A549 (cell line): ENCODE measurements at regions not wholly inside any gene's neighbourhood (a gene's known extent, or its start where the extent isn't known, plus 50 kb on each side); places are given as distances from the start of the nearest gene placed in this dataset.

Experiments
- ATAC-seq, 2 experiments: fragments of 200-7000 bp in 1 of 2; fragments of >200 bp in 1 of 2; cut with Nextera tagmentation in 1 of 2; cut with Tn5 transposase in 1 of 2; 3 replicates each; pipeline versions ENCODE4 v1.8.0 to v1.9.1; 2018 to 2020; ENCODE audit warnings: mild to moderate bottlenecking in 1 of 2, moderate library complexity in 1 of 2
- CTCF ChIA-PET: fragments of 300-600 bp; sonication (Branson Sonifier 250); formaldehyde crosslinking; extraction: SDS; loops from one replicate; lab custom pipeline; 2021; ENCODE audit warnings: antibody characterized with exemption, inconsistent platforms; lab: Yijun Ruan, JAX
- POLR2A ChIA-PET: fragments of 350-600 bp; formaldehyde crosslinking; extraction: SDS; loops from one replicate; lab custom pipeline; 2021; ENCODE audit warnings: antibody characterized with exemption, inconsistent platforms; lab: Yijun Ruan, JAX
- DNase-seq, 2 experiments: peaks; one replicate each; pipeline versions ENCODE4 v3.0.0 to v3.0.0-alpha.2; 2011 to 2016; ENCODE audit warnings: low read depth in 1 of 2, low spot score in 1 of 2
- FAIRE-seq: peaks from 2 replicates; lab custom pipeline; 2011; peaks lifted over from hg19 to GRCh38; lab: Jason Lieb, UNC
- H3K27ac ChIP-seq, 2 experiments: fragments of >200 bp; sonication (Bioruptor Twin); formaldehyde crosslinking; 3 replicates each; pipeline ENCODE4 v1.5.1; 2016 to 2017
- H3K4me1 ChIP-seq: fragments of >200 bp; sonication (Bioruptor Twin); formaldehyde crosslinking; 3 replicates; pipeline ENCODE4 v1.6.1; 2016
- H3K4me2 ChIP-seq: fragments of >200 bp; sonication (Bioruptor Twin); formaldehyde crosslinking; 3 replicates; pipeline ENCODE4 v1.6.1; 2016
- H3K4me3 ChIP-seq: fragments of >200 bp; sonication (Bioruptor Twin); formaldehyde crosslinking; 3 replicates; pipeline ENCODE4 v1.5.1; 2016
- H3K9me3 ChIP-seq: fragments of >200 bp; sonication (Bioruptor Twin); formaldehyde crosslinking; 3 replicates; pipeline ENCODE4 v1.6.1; 2016
- BHLHE40 ChIP-seq: IDR thresholded peaks from 2 replicates; pipeline ENCODE4 v1.6.1; 2012; ENCODE audit warnings: low read depth, low read length, inconsistent platforms
- CEBPB ChIP-seq, 2 experiments: fragments of >200 bp in 1 of 2; sonication (Bioruptor Twin) in 1 of 2; formaldehyde crosslinking in 1 of 2; IDR thresholded peaks; 2 replicates each; pipeline ENCODE4 v1.6.1; 2012 to 2016
- CHD2 ChIP-seq: fragments of 150-350 bp; IDR thresholded peaks from 2 replicates; pipeline ENCODE4 v1.6.1; 2014; ENCODE audit warnings: low read length; ENCODE audit not compliant: partially characterized antibody
- EHMT2 ChIP-seq: fragments of 200-600 bp; sonication (generic); IDR thresholded peaks from 2 replicates; pipeline ENCODE4 v1.6.1; 2016; ENCODE audit warnings: antibody characterized with exemption, low read depth, mild to moderate bottlenecking, moderate library complexity
- ESRRA ChIP-seq: fragments of 150-350 bp; IDR thresholded peaks from 2 replicates; pipeline ENCODE4 v1.6.1; 2014; ENCODE audit warnings: mild to moderate bottlenecking, low read length, borderline replicate concordance
- FOSL2 ChIP-seq, 2 experiments: fragments of 450-650 bp in 1 of 2; fragments of >200 bp in 1 of 2; sonication (Bioruptor Twin) in 1 of 2; formaldehyde crosslinking; IDR thresholded peaks; 2 replicates each; pipeline versions ENCODE4 v1.5.0 to v1.6.1; 2016 to 2020; ENCODE audit warnings: mild to moderate bottlenecking in 1 of 2, moderate library complexity in 1 of 2
- GATA3 ChIP-seq: IDR thresholded peaks from 2 replicates; pipeline ENCODE4 v1.6.1; 2012; ENCODE audit warnings: borderline replicate concordance
- HOXA7 ChIP-seq: fragments of 250-450 bp; sonication (Bioruptor Pico); IDR thresholded peaks from 2 replicates; pipeline ENCODE4 v1.5.0; 2020; ENCODE audit warnings: mild to moderate bottlenecking, moderate library complexity
- HOXB13 ChIP-seq: fragments of 250-450 bp; sonication (Bioruptor Pico); IDR thresholded peaks from 2 replicates; pipeline ENCODE4 v1.5.0; 2020; ENCODE audit warnings: low read depth, mild to moderate bottlenecking, moderate library complexity
- HOXB5 ChIP-seq: fragments of 250-450 bp; sonication (Bioruptor Pico); IDR thresholded peaks from 2 replicates; pipeline ENCODE4 v1.5.0; 2020; ENCODE audit warnings: mild to moderate bottlenecking, moderate library complexity
- MAZ ChIP-seq: fragments of 150-350 bp; IDR thresholded peaks from 2 replicates; pipeline ENCODE4 v1.6.1; 2014; ENCODE audit warnings: antibody characterized with exemption, low read depth, low read length, borderline replicate concordance
- NR3C1 ChIP-seq: fragments of >200 bp; sonication (Bioruptor Twin); formaldehyde crosslinking; IDR thresholded peaks from 3 replicates; pipeline ENCODE4 v1.6.1; 2017
- PBX3 ChIP-seq: IDR thresholded peaks from 2 replicates; pipeline ENCODE4 v1.6.1; 2012
- PHF8 ChIP-seq: fragments of 200-600 bp; sonication (generic); IDR thresholded peaks from 2 replicates; pipeline ENCODE4 v1.6.1; 2016; ENCODE audit warnings: low read depth, mild to moderate bottlenecking, antibody characterized with exemption, moderate library complexity, borderline replicate concordance
- POLR2AphosphoS2 ChIP-seq: conservative IDR thresholded peaks from 2 replicates; pipeline ENCODE4 v1.6.1; 2012; ENCODE audit warnings: low read length, improper control_type of control experiment, inconsistent platforms
- RNF2 ChIP-seq: fragments of 200-600 bp; sonication (generic); IDR thresholded peaks from 2 replicates; pipeline ENCODE4 v1.6.1; 2016; ENCODE audit warnings: low read depth, mild to moderate bottlenecking, antibody characterized with exemption, moderate library complexity, borderline replicate concordance
- TFCP2L1 ChIP-seq: fragments of 250-450 bp; sonication (Bioruptor Pico); IDR thresholded peaks from 2 replicates; pipeline ENCODE4 v1.5.0; 2021; ENCODE audit warnings: mild to moderate bottlenecking
- ZC3H11A ChIP-seq: fragments of 450-650 bp; IDR thresholded peaks from 2 replicates; pipeline ENCODE4 v1.6.1; 2014; ENCODE audit warnings: antibody characterized with exemption, mild to moderate bottlenecking
- ZNF302 ChIP-seq: fragments of 250-450 bp; sonication (Bioruptor Pico); IDR thresholded peaks from 2 replicates; pipeline ENCODE4 v1.9.0; 2021; ENCODE audit warnings: inconsistent platforms, mild to moderate bottlenecking, moderate library complexity
- ZSCAN20 ChIP-seq: fragments of 250-450 bp; sonication (Bioruptor Pico); IDR thresholded peaks from 2 replicates; pipeline ENCODE4 v1.8.0; 2022; ENCODE audit warnings: mild to moderate bottlenecking, moderate library complexity
- WGBS: methylation state at CpG from one replicate; pipeline ENCODE4 v1.1.6; 2017; ENCODE audit errors: missing lambda C conversion rate; 5-methylcytosine and 5-hydroxymethylcytosine counted together
- TF ChIP-seq, protein P1 (sequence below): IDR thresholded peaks from 2 replicates; pipeline ENCODE4 v1.6.1; 2012; ENCODE audit warnings: low read depth, borderline replicate concordance
- TF ChIP-seq, protein P2 (sequence below): fragments of >200 bp; sonication (Bioruptor Twin); formaldehyde crosslinking; IDR thresholded peaks from 2 replicates; pipeline ENCODE4 v1.6.1; 2016
- TF ChIP-seq, protein P3 (sequence below): fragments of >200 bp; sonication (Bioruptor Twin); formaldehyde crosslinking; IDR thresholded peaks from 3 replicates; pipeline ENCODE4 v1.5.1; 2016

DNA sequence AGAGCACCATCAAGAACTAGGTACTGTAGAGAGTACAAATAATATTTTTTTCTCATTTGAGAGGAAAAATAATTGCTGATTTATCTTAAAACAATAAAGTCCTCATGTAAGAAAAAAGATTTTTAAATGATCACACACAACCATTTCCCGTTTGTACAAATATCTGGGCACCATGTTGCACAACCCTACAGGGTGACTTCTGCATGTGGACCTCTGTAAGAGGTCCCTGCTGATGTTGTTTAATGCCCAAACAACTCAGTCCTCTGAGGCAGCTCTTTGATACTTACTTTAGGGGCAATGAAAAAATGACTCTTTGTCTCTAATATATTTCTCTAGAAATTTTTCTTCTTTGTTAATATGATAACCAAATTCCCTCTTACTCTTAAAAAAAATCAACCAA, 168.1 kb upstream of the SATB1 start:
- no peak overlapping the region for H3K4me2 ChIP-seq
- 3% methylated on average over 1 of the region's 1 CpG for WGBS
- no peaks in the 10 kb centered on the region for H3K4me1 ChIP-seq
- DNase-seq, result no peak
- TF ChIP-seq EHMT2 (no peak), TFCP2L1 (no peak), MAZ (no peak), ESRRA (no peak), HOXB13 (CRISPR knock-in tag) (no peak), POLR2AphosphoS2 (no peak), PHF8 (no peak), FOSL2 (IDR thresholded peaks at IDR 0.05) (no peak), FOSL2 (CRISPR knock-in tag; IDR thresholded peaks at IDR 0.05) (no peak), HOXB5 (CRISPR knock-in tag) (no peak), PBX3 (no peak), CEBPB (IDR thresholded peaks at IDR 0.05) (no peak), ZNF302 (CRISPR knock-in tag) (no peak), NR3C1 (no peak), HOXA7 (CRISPR knock-in tag) (no peak), GATA3 (no peak)
- TF ChIP-seq, protein P1, sequence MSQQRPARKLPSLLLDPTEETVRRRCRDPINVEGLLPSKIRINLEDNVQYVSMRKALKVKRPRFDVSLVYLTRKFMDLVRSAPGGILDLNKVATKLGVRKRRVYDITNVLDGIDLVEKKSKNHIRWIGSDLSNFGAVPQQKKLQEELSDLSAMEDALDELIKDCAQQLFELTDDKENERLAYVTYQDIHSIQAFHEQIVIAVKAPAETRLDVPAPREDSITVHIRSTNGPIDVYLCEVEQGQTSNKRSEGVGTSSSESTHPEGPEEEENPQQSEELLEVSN, result no peak
- TF ChIP-seq, all 56 proteins: peak for 0
- Histone ChIP-seq H3K27ac (no peak overlapping the region), H3K9me3 (no peaks in the 10 kb centered on the region), H3K4me3 (no peak overlapping the region)
- ATAC-seq, result no peak
- ChIA-PET POLR2A (no interaction called here), CTCF (no interaction called here)
- FAIRE-seq, result no peak

- no peaks in the 10 kb centered on the region for H3K9me3 ChIP-seq
- no peak overlapping the region for H3K4me2 ChIP-seq
- DNase-seq (no peak), FAIRE-seq (no peak)
- no peak overlapping the region for H3K27ac ChIP-seq
- no peak overlapping the region for H3K4me3 ChIP-seq
- WGBS, result 1% methylated on average over 3 of the region's 3 CpGs
- CTCF ChIA-PET, result no interaction called here
- no peak for TF ChIP-seq CHD2
- no peak for TF ChIP-seq HOXB13 (CRISPR knock-in tag)
- no peak for TF ChIP-seq PHF8
- TF ChIP-seq, protein P2, sequence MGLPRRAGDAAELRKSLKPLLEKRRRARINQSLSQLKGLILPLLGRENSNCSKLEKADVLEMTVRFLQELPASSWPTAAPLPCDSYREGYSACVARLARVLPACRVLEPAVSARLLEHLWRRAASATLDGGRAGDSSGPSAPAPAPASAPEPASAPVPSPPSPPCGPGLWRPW, result no peak
- TF ChIP-seq BHLHE40, result no peak
- no peak for TF ChIP-seq ZSCAN20 (CRISPR knock-in tag)
- TF ChIP-seq POLR2AphosphoS2, result no peak
- no peak for TF ChIP-seq RNF2
- no peak for TF ChIP-seq HOXB5 (CRISPR knock-in tag)
- TF ChIP-seq, protein P3, sequence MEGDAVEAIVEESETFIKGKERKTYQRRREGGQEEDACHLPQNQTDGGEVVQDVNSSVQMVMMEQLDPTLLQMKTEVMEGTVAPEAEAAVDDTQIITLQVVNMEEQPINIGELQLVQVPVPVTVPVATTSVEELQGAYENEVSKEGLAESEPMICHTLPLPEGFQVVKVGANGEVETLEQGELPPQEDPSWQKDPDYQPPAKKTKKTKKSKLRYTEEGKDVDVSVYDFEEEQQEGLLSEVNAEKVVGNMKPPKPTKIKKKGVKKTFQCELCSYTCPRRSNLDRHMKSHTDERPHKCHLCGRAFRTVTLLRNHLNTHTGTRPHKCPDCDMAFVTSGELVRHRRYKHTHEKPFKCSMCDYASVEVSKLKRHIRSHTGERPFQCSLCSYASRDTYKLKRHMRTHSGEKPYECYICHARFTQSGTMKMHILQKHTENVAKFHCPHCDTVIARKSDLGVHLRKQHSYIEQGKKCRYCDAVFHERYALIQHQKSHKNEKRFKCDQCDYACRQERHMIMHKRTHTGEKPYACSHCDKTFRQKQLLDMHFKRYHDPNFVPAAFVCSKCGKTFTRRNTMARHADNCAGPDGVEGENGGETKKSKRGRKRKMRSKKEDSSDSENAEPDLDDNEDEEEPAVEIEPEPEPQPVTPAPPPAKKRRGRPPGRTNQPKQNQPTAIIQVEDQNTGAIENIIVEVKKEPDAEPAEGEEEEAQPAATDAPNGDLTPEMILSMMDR, result no peak
- TF ChIP-seq ZC3H11A, result no peak
- TF ChIP-seq, all 56 proteins: peak for 0
- POLR2A ChIA-PET, result no interaction called here
- ATAC-seq, result no peak
- H3K4me1 ChIP-seq, result no peaks in the 10 kb centered on the region
Measured at GRCh38 chr3:18591120-18591519, 166.0 kb upstream of the SATB1 start.
